Testis (tissue), 2 donors: ENCODE measurements at regions not wholly inside any gene's neighbourhood (a gene's known extent, or its start where the extent isn't known, plus 50 kb on each side); places are given as distances from the start of the nearest gene placed in this dataset.

Experiments
- DNase-seq: peaks from one replicate; pipeline ENCODE4 v3.0.0-alpha.2; 2019
- H3K27ac ChIP-seq, 2 donors: fragments of 200-600 bp; sonication (generic); one replicate each; pipeline ENCODE4 v1.5.1; 2019
- H3K27me3 ChIP-seq: fragments of 200-600 bp; sonication (generic); one replicate; pipeline ENCODE4 v1.5.1; 2019
- H3K36me3 ChIP-seq: fragments of 200-600 bp; sonication (generic); one replicate; pipeline ENCODE4 v1.5.1; 2017; ENCODE audit warnings: low read depth; ENCODE audit errors: missing control alignments
- H3K4me1 ChIP-seq: fragments of 200-600 bp; sonication (generic); one replicate; pipeline ENCODE4 v1.5.1; 2019
- H3K4me3 ChIP-seq, 2 donors: fragments of 200-600 bp; sonication (generic); one replicate each; pipeline ENCODE4 v1.5.1; 2017 to 2019
- H3K9me3 ChIP-seq: fragments of 200-600 bp; sonication (generic); one replicate; pipeline ENCODE4 v1.5.1; 2017
- CTCF ChIP-seq, 3 experiments: fragments of 450-650 bp in 2 of 3; fragments of 200-600 bp in 1 of 3; sonication (generic) in 1 of 3; IDR thresholded peaks; one replicate each; pipeline ENCODE4 v1.5.1; 2016 to 2019; ENCODE audit warnings: antibody characterized with exemption in 3 of 3, mild to moderate bottlenecking in 2 of 3, moderate library complexity in 1 of 3
- POLR2A ChIP-seq: fragments of 450-650 bp; IDR thresholded peaks from one replicate; pipeline ENCODE4 v1.6.1; 2017; ENCODE audit warnings: antibody characterized with exemption, mild to moderate bottlenecking, moderate library complexity
- WGBS, 2 donors: methylation state at CpG; one replicate each; pipeline ENCODE4 v1.1.5; 2018; 5-methylcytosine and 5-hydroxymethylcytosine counted together
- intact Hi-C: fragments of 100-400 bp; cut with DNase I; formaldehyde crosslinking; loops from one replicate; pipeline ENCODE4 v1.15.1; 2023; ENCODE audit warnings: low total_unique reads

GRCh38 chr15:66951531-66952320 is 113.7 kb upstream of the SMAD3 start:
- intact Hi-C loops, result no loop called here
- WGBS, 2 donors, result 81 to 85% methylated on average over 6 of the region's 6 CpGs
- H3K27me3 ChIP-seq, result no peaks in the 10 kb centered on the region
- TF ChIP-seq CTCF (IDR thresholded peaks at IDR 0.05), result no peak
- no peak for TF ChIP-seq POLR2A
- H3K4me3 ChIP-seq, result no peak overlapping the region
- no peaks in the 10 kb centered on the region for H3K36me3 ChIP-seq
- DNase-seq, result no peak
- H3K27ac ChIP-seq, result no peak overlapping the region
- no peaks in the 10 kb centered on the region for H3K9me3 ChIP-seq
- H3K4me1 ChIP-seq, result no peaks in the 10 kb centered on the region

- no peaks in the 10 kb centered on the region for H3K9me3 ChIP-seq
- no peak for DNase-seq
- H3K36me3 ChIP-seq, result no peaks in the 10 kb centered on the region
- WGBS, 2 donors, result 94 to 96% methylated on average over 4 to 6 of the region's 6 CpGs
- H3K27ac ChIP-seq, result no peak overlapping the region
- intact Hi-C loops, result no loop called here
- H3K4me3 ChIP-seq, result no peak overlapping the region
- H3K4me1 ChIP-seq, result no peaks in the 10 kb centered on the region
- H3K27me3 ChIP-seq, result no peaks in the 10 kb centered on the region
- TF ChIP-seq CTCF (IDR thresholded peaks at IDR 0.05) (no peak), POLR2A (no peak)
Observed at GRCh38 chr15:66952756-66953522, 112.5 kb upstream of the SMAD3 start.

- no peaks in the 10 kb centered on the region for H3K4me1 ChIP-seq
- H3K27me3 ChIP-seq, result no peaks in the 10 kb centered on the region
- TF ChIP-seq CTCF (IDR thresholded peaks at IDR 0.05), result no peak
- no peak for TF ChIP-seq POLR2A
- WGBS, 2 donors, result 88% methylated on average over 9 to 11 of the region's 11 CpGs
- intact Hi-C loops, result no loop called here
- no peaks in the 10 kb centered on the region for H3K36me3 ChIP-seq
- no peak for DNase-seq
- H3K4me3 ChIP-seq, result no peak overlapping the region
- H3K27ac ChIP-seq, result no peak overlapping the region
- H3K9me3 ChIP-seq, result no peaks in the 10 kb centered on the region
Observed at GRCh38 chr15:66953523-66954229, 111.7 kb upstream of the SMAD3 start.

GRCh38 chr15:66954601-66955000 is 110.8 kb upstream of the SMAD3 start:
- intact Hi-C loops, result no loop called here
- 82 to 89% methylated on average over 5 to 6 of the region's 6 CpGs for WGBS, 2 donors
- TF ChIP-seq POLR2A (no peak), CTCF (IDR thresholded peaks at IDR 0.05) (no peak)
- DNase-seq, result no peak
- H3K27me3 ChIP-seq, result no peaks in the 10 kb centered on the region
- no peak overlapping the region for H3K27ac ChIP-seq
- no peaks in the 10 kb centered on the region for H3K36me3 ChIP-seq
- H3K4me3 ChIP-seq, result no peak overlapping the region
- H3K9me3 ChIP-seq, result no peaks in the 10 kb centered on the region
- no peaks in the 10 kb centered on the region for H3K4me1 ChIP-seq
